GM19025 (cell line): ENCODE measurements at regions not wholly inside any gene's neighbourhood (a gene's known extent, or its start where the extent isn't known, plus 50 kb on each side); places are given as distances from the start of the nearest gene placed in this dataset.

ENCODE experiments used
- ATAC-seq: cut with Tn5 transposase; IDR thresholded peaks from one replicate; pipeline ENCODE4 v1.9.1; 2021; ENCODE audit warnings: mild to moderate bottlenecking, low read depth, moderate library complexity; ENCODE audit not compliant: unreplicated experiment

GRCh38 chr9:118553465-118553864 lies 815.8 kb downstream of the BRINP1 start:
- no peak for ATAC-seq

DNA sequence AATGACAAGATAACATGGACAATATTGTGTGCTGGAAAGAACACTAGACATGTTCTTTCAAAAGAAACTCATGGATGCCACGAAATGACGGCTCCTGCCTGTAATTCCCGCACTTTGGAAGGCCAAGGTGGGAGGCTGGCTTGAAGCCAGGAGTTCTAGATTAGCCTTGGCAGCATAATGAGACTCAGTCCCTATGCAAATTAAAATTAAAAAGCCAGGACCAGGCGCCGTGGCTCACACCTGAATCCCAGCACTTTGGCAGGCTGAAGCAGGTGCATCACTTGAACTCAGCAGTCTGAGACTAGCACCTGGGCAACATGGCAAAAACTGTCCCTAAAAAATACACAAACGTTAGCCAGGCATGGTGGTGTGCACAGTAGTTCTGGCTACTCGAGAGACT lies 814.2 kb downstream of the BRINP1 start:
- ATAC-seq = no peak

DNA sequence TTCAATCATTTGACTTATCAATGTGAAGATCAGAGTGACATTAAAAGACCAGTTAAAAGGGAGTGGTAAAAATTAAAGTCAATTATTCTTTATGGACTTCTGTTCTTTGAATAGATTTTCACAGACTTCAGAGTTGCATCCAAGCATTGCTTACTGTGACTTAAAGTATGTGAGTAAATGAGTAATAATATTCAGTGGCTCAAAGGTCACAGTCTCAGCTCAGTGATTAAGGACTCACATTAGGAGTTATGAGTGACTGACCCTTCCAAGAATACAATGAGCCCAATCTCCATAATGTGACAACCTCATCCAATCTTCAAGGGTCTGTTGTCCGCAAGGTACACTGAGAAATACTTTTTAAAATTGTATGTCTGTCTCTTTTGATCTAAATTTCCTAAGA lies 811.2 kb downstream of the BRINP1 start:
- no peak for ATAC-seq

DNA sequence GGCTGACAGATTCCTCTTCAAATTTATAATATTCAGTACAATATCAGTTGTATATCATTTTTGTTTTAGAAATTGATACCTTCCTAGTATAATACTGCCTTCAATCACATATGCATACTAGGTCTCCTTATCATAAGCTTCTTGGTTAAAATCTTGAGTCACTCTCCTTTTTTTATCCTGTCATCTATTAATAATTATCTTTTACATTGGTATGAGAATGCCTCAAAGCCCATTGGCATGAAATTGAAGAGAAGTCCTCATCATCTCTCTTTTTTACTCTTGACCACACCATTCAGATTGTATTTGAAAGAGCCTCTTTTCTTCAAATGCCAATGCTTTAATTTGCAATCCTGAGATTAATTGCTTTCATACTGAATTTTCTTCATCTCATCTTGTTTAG lies 810.3 kb downstream of the BRINP1 start:
- ATAC-seq = no peak

DNA sequence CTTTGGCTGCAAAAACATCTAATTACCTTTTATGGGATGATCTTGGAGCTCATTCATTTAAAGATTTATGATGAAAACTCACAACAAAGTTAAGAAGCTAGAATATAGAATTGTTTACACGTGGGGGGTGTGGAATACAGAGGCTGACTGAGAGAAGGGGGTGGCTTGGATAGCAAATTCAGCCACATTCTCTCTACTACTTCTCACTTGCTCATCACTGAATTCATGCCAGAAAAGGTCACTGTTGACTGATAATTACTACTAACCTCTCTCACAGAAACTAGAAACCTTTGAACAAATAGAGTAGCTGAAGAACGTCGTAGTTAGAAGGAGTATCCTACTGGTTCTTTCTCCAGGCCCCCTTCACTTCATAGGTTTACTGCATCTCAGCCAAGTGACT lies 808.2 kb downstream of the BRINP1 start:
- no peak for ATAC-seq

- ATAC-seq = no peak
These were observed 805.6 kb downstream of the BRINP1 start for GRCh38 chr9:118563677-118564076.

DNA sequence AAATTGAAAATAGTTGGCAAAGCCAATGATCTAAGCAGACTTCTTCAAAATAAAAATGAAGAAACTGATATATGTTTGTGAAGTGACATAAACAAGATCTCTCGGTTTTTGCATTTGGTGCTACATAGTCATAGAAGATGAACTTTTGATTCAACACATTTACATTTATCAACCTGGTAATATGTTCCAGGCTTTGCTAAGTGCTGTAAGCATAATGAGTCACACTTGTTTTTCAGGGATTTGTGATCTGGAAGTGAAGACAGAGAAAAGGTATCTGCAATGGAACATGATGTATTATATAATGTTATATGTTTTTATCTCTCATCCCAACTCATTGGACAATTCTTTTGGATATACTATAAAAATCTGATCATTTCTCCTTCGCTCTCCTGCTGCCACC lies 801.4 kb downstream of the BRINP1 start:
- ATAC-seq = no peak

GRCh38 chr9:118568704-118569103 lies 800.5 kb downstream of the BRINP1 start:
- ATAC-seq = no peak

DNA sequence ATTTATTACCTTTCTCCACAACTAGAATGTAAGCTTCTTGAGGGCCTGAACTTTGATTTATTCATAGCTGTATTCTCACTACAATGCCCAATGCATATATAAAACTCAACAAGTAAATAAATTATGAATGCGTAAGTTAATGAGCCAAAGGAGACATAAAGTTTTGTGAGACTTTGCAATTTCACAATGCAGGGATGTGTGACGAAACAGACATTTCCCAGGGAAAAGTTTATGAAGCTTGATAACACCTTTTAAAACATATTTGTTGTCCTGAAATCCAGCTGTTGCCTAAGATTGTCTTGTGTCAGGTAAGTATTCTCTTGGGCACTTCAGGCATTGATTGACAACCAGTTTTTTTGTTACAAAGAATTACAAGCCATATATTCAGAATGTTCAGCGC lies 800.1 kb downstream of the BRINP1 start:
- no peak for ATAC-seq

DNA sequence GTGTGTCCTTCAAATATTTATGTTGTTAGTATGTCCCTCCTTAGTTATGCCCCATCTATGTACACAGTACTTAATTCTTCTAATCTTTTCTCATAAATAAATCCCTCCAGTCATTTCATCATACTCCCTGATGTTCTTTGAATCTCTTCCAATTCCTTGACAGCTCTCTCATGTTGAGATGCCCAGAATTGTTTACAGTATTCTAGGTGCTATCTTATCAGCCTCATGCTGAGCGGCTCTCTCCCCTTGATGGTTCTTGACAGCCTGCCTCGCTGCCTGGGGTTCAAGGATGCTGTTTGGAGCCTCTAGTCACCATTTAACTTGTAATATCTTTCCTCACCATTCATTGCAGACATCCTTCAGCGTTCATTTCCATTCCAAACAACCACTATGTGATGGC lies 799.2 kb downstream of the BRINP1 start:
- no peak for ATAC-seq

DNA sequence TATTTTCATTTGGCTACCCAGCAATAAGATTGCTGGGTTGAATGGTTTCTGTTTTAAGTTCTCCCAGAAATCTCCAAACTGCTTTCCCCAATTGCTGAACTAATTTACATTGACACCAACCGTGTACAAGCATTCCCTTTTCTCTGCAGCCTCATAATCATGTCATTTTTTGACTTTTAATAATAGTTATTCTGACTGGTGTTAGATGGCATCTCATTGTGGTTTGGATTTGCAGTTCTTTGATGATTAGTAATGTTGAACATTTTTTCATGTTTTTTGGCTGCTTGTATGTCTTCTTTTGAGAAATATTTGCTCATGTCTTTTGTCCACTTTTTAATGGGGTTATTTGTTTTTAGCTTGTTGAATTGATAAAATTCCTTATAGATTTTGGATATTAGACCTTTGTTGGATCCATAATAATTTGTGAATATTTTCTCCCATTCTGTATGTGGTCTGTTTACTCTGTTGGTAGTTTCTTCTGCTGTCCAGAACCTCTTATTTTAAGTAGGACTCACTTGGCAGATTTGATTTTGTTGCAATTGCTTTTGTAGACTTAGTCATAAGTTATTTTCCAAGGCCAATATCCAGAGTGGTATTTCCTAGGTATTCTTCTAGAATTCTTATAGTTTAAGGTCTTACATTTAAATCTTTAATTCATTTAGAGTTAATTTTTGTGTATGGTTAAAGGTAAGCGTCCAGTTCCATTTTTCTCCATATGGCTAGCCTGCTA lies 793.7 kb downstream of the BRINP1 start:
- ATAC-seq = no peak

DNA sequence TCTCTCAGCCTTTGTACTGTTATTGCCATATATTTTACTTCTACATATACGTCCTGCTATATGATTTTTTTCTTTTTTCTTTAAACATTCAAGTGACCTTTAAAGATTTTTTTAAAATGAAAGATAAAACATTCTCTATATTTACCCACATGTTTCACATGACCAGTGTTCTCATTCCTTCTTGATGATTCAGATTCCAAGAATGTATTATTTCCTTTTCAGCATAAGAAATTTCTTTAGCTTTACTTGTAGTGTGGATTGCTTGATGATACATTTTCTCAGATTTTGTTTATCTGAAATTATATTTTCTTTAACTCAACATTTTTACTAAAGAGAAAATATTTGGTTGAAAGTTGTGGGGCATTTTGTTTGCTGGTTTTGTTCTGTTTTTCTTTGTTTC lies 792.1 kb downstream of the BRINP1 start:
- ATAC-seq = no peak

DNA sequence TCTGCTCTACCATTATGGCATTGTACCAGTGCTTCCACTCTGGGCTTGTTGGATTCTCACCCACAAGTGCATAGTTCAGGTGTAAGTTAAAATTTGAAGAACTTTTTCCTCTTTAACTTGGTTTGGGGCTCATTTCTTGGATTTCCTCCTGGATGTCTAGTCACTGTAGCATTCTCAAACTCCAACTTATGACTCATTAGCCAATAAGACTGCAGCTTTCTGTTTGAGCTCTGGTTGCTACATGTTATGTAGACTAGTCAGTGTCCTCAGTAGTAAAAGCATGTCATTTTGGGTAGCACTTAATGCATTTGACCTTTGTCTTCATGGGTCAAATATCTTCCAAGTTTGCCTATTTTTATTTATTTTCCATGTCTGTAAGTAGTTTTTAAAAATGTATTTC lies 790.8 kb downstream of the BRINP1 start:
- ATAC-seq = no peak

DNA sequence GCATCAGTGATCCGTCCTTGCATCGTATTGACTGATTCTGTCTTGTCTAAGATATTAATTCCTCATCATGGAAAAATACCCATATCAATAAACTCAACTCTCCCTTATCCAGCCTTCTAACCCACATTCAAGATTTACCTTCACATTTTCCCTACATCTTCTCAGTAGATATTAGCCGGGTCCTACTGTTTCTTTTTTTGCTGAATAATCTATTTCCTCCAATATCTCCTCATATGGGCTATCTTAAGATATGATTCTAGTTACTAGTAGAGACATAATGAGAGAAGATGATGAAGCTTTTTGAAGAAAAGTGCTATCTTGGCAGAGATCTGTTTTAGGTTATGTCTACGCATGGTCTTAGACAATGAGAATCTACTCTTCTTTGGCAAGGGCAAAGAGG lies 785.8 kb downstream of the BRINP1 start:
- no peak for ATAC-seq

- ATAC-seq = no peak
These were observed 782.3 kb downstream of the BRINP1 start for GRCh38 chr9:118586978-118587377.

- no peak for ATAC-seq
These were observed 774.8 kb downstream of the BRINP1 start for GRCh38 chr9:118594428-118594827.

DNA sequence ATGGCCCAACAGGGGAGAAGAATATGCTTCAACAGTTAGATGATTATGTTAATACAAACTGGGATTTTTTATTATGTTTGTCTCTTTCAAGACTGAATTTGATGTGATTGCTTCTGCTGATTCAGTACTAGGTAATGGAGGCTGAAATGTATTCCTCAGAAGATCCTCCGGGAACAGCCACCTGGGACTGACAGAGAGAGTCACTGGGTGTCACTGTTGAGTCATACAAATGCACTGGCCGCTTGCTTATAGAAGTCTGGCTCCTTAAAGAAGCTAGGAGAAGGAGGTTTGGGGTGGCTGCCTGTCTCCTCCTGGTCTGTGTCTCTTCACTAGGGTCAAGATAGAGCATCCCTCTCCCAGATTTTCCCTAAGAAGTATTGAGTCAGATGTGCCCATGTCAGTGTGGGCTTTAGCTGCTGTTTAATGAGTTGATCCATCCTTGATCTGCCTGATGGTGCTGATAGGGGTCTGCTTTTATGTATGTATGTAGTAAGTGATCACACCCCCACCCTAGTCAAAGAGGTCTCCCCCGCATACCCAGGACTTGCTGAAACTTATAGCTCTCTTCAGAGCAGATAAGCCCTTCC lies 773.4 kb downstream of the BRINP1 start:
- no peak for ATAC-seq

DNA sequence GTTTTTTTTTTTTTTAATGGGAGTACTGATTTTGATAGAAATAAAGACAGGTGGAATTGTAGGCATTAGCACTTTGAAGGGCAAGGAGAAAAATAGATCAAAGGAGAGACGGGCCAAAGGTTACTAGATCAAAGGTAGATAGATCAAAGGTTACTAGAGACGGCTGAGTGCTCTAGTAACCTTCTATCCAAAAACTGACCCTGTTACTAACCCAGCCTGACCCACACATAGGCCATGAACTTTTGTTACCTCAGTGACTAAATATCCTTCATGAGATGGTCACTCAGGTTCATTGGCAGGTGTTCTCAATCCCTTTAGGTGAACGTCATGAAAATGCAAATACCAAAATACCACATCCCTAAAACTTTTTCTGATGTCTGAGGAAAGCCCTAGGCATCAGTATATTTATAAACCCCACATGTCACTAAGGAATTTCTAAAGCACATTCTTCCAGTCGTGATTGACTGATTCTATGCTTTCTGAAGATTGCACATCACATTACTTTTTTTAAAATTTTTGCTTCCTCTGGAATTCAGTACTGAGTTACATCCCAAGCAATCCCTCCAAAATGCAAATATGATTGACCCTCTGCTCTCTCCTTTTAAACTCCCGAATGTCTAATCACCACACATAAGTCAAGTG lies 772.7 kb downstream of the BRINP1 start:
- no peak for ATAC-seq

DNA sequence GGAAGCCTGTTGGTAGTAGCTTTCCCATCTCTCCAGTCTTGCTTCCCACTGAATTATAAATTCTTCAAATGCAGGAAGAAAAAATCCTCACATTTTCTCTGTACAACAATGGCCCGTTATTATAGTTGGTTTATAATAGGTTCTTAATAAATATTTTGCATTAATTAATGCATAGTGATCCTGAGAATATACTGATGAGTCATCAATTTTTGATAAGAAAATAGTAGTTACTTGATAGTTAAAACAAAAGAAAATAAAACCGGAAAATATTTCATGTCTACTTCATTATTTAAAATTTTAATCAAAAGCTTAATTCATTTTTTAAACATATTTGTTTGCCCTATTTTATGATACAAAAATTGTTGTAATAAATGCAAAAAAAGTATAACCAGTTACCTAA lies 762.6 kb downstream of the BRINP1 start:
- ATAC-seq = no peak

DNA sequence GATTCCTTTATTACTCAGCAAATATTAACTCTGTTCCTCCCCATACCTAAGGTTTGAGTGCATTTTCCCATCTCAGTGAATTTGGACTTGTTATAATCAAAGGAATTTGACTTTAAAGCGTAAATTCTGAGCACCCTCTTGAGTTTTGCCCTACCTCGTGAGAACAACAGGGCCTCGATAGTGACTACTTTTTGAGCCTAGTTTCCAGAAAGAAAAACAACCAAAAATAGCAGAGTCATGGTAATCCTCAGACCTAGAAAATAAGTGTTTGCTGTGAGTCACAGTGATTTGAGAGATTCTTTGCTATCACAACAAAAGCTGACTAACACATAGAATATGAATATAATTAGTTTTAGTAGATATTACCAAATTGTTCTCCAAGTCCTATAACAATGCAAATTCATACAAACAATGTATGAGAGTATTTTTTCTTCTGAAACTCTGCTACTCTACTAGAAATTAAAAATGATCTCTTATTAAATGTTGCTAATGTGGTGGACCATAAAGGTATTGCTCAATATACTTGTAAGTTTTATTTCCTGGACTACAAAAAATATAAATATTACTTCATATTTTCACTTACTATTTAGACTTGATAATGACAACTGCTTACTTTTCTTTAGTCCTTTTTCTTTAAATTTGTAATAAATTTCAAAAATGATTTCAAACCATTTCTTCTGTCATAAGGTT lies 759.7 kb downstream of the BRINP1 start:
- no peak for ATAC-seq

GRCh38 chr9:118612201-118612600 lies 757.0 kb downstream of the BRINP1 start:
- ATAC-seq = no peak
